Duodenal mucosa (tissue), 2 donors: ENCODE measurements at regions not wholly inside any gene's neighbourhood (a gene's known extent, or its start where the extent isn't known, plus 50 kb on each side); places are given as distances from the start of the nearest gene placed in this dataset.

ENCODE experiments used
- H3K27ac ChIP-seq: one replicate; pipeline ENCODE4 v1.7.0; 2013; ENCODE audit warnings: low read depth, low read length
- H3K27me3 ChIP-seq, 2 donors: one replicate each; pipeline ENCODE4 v1.7.0; 2013; ENCODE audit warnings: low read length in 2 of 2, control low read depth in 1 of 2; ENCODE audit not compliant: insufficient read depth in 2 of 2, control insufficient read depth in 1 of 2
- H3K36me3 ChIP-seq, 2 donors: one replicate each; pipeline ENCODE4 v1.7.0; 2013; ENCODE audit warnings: low read length in 2 of 2, control low read depth in 1 of 2; ENCODE audit not compliant: insufficient read depth in 2 of 2, control insufficient read depth in 1 of 2
- H3K4me1 ChIP-seq, 2 donors: one replicate each; pipeline ENCODE4 v1.7.0; 2013; ENCODE audit warnings: low read length in 2 of 2, control low read depth in 1 of 2; ENCODE audit not compliant: insufficient read depth in 2 of 2, control insufficient read depth in 1 of 2
- H3K4me3 ChIP-seq, 2 donors: one replicate each; pipeline ENCODE4 v1.7.0; 2013; ENCODE audit warnings: low read length in 2 of 2, low read depth in 1 of 2
- H3K9ac ChIP-seq, 2 donors: one replicate each; pipeline ENCODE4 v1.7.0; 2013; ENCODE audit warnings: low read length in 2 of 2, low read depth in 1 of 2
- H3K9me3 ChIP-seq, 2 donors: one replicate each; pipeline ENCODE4 v1.7.0; 2013; ENCODE audit warnings: low read length in 2 of 2, control low read depth in 1 of 2; ENCODE audit not compliant: control insufficient read depth in 1 of 2

DNA sequence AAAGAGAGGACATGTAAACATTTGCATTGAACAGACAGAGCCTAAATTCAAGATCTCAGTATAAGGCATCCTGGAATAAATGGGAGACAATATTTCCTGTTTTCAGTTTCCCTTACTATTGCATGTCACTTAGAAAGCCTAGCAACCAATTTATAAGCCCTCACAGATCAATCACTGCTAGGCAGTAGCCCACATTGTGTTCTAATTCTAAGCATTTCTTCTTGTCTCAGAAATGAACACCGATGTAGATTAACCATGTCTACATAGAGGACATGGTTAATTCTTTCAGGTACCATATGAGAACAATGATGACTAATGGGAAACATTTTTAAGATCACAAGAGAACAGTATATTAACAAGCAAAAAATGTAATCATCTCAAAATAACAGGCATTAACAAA is 79.6 kb upstream of the HMHB1 start:
- Histone ChIP-seq H3K27ac (no peak overlapping the region), H3K36me3 (no peaks in the 10 kb centered on the region), H3K9ac (no peak overlapping the region), H3K9me3 (no peaks in the 10 kb centered on the region), H3K4me1 (no peaks in the 10 kb centered on the region), H3K4me3 (no peak overlapping the region), H3K27me3 (no peaks in the 10 kb centered on the region)

DNA sequence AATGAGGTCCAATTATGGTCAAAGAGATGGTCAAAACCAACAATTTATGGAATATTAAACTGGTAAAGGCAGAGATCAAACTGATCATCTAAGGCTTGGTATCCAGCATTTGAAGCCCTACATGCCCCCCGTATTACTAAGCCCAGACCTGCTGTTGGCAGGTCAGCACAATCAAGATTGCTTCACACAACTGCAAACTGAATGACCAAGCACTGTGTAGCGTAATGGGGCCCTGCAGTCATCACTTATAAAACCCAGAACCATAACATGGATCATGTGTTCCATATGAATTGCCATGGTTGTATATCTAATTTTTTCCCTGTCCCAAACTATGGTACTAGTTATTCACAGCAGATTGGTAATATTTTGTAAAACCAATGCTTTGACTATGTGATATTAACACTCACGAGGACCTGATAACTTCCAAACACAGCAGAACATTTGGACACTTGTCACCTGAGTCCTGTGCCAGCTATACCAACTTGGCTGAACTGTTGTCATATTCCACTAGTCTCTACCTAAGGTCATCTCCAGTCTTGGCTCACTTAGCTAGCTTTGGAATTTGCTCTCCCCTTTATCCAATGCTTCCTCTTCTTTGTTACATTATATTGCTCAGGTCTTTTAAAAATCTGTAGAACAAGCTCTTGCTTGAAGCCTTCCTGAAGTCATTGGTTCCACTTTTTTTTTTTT is 81.7 kb upstream of the HMHB1 start:
- no peak overlapping the region for H3K9ac ChIP-seq
- no peaks in the 10 kb centered on the region for H3K27me3 ChIP-seq
- H3K36me3 ChIP-seq, result no peaks in the 10 kb centered on the region
- no peaks in the 10 kb centered on the region for H3K4me1 ChIP-seq
- no peaks in the 10 kb centered on the region for H3K9me3 ChIP-seq
- no peak overlapping the region for H3K27ac ChIP-seq
- no peak overlapping the region for H3K4me3 ChIP-seq

DNA sequence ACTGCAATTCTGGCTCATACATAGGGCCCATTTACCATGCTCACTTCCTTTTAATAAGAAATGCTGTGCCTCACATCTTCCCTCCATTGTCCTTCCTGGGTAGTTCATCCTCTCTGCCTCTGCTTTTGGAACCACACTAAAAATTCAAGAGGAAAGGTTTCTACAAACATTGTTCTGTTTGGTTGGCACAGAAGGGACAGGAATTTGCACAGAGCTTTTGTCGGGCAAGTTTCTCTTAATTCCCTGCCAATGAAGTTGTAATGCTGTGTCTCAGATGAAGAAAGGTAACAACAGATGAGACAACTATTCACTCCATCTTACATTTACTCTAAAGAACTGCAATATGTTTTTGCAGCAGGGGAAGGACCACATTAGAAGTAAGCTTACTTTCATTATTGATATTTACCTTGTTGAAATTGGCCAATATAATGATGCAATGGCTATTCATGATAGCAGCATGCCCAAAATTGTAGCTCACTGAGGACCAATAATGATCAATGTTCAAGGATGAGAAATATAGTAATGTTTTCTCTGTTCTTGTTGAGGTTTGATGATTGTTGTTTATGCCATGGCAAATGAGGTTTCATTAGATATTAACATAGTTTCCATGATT is 82.5 kb upstream of the HMHB1 start:
- Histone ChIP-seq H3K4me1 (no peaks in the 10 kb centered on the region), H3K27me3 (no peaks in the 10 kb centered on the region), H3K9ac (no peak overlapping the region), H3K36me3 (no peaks in the 10 kb centered on the region), H3K27ac (no peak overlapping the region), H3K9me3 (peaks cover 0 to 4% of the 10 kb centered on the region in 2 donors), H3K4me3 (no peak overlapping the region)

DNA sequence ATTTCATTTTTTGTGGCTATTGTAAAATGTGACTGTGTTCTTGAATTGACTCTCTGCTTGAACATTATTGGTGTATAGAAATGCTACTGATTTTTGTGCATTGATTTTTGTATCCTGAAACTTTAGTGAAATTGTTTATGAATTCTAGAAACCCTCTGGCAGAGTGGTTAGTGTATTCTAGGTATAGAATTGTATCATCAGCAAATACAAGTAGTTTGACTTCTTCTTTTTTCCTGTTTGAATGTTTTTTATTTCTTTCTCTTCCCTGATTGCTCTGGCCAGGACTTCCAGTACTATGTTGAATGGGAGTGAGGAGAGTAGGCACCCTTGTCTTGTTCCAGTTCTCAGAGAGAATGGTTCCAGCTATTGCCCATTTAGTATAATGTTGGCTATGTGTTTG is 88.8 kb upstream of the HMHB1 start:
- no peak overlapping the region for H3K9ac ChIP-seq
- H3K27ac ChIP-seq, result no peak overlapping the region
- H3K27me3 ChIP-seq, result no peaks in the 10 kb centered on the region
- no peaks in the 10 kb centered on the region for H3K4me1 ChIP-seq
- no peaks in the 10 kb centered on the region for H3K36me3 ChIP-seq
- no peak overlapping the region for H3K4me3 ChIP-seq
- peaks cover 0 to 5% of the 10 kb centered on the region in 2 donors for H3K9me3 ChIP-seq

DNA sequence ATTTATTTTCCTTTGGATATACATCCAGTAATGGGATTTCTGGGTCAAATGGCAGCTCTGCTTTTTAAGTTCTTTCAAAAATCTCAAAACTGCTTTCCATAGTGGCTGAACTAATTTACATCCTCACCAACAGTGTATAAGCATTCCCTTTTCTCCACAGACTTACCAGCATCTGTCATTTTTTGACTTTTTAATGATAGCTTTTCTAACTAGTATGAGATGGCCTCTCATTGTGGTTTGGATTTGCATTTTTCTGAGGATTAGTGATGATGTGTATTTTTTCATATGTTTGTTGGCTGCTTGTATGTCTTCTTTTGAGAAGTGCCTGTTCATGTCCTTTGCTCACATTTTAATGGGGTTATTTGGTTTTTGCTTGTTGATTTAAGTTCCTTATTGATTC is 90.0 kb upstream of the HMHB1 start:
- no peaks in the 10 kb centered on the region for H3K27me3 ChIP-seq
- no peak overlapping the region for H3K9ac ChIP-seq
- no peak overlapping the region for H3K4me3 ChIP-seq
- no peaks in the 10 kb centered on the region for H3K36me3 ChIP-seq
- H3K4me1 ChIP-seq, result no peaks in the 10 kb centered on the region
- peaks cover 0 to 5% of the 10 kb centered on the region in 2 donors for H3K9me3 ChIP-seq
- H3K27ac ChIP-seq, result no peak overlapping the region

DNA sequence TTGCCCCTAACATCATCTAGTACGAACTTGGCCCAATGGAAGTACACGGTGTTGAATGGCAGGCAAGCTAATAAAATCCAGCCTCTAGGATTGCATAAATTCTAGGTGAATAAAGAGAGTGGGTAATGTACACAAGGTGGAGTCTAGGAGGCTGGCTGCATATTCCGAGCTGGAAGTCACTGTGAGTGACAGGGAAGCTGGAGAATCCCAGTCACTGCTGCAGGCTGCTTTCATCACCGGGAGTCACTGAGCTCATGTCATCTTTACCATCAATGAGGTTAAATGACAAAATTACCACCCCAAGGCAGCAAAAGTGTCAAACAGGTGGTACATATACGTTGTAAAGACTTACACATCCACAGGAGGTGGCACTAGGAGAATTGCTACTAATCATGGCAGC is 91.3 kb upstream of the HMHB1 start:
- H3K27ac ChIP-seq, result no peak overlapping the region
- H3K27me3 ChIP-seq, result no peaks in the 10 kb centered on the region
- no peaks in the 10 kb centered on the region for H3K4me1 ChIP-seq
- H3K9ac ChIP-seq, result no peak overlapping the region
- no peak overlapping the region for H3K4me3 ChIP-seq
- H3K9me3 ChIP-seq, result peaks cover 0 to 5% of the 10 kb centered on the region in 2 donors
- no peaks in the 10 kb centered on the region for H3K36me3 ChIP-seq

DNA sequence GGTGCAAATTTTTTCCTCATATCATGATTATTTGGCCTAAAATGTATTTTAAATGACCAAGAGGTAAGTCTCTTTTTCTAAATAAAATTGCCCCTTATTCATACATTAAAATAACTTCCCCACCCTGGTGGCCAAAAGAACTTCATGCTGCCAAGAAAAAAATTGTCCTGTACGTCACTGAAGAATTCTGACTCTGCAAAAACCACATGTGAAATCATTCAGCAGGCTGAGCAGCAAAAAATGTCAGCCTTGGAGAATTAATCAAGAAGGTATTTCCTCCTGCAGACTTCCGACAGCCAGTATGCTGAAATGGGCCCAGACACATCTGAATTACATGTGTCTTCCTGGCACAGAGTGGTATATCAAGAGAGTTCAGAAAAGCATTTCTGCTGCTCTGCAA is 94.6 kb upstream of the HMHB1 start:
- Histone ChIP-seq H3K27me3 (no peaks in the 10 kb centered on the region), H3K9ac (no peak overlapping the region), H3K4me1 (no peaks in the 10 kb centered on the region), H3K36me3 (no peaks in the 10 kb centered on the region), H3K27ac (no peak overlapping the region), H3K9me3 (no peaks in the 10 kb centered on the region), H3K4me3 (no peak overlapping the region)

DNA sequence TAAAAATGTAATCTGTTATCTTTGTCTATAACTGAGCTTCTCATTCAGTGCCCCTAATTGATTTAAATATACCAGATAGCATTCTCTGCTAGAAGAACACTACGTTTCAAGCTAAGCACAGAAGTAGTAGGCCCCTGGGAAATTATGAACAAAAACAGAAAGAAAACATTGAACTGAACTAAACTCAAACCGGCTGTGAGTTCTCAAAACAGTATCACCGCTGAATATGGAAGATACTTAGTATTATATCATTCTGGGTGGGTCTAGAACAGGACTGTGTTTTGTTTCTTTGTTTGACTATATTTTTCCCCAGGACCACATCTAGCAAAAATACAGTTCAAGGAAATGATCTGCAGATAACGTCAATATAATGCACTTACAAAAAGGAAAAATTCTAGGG is 95.1 kb upstream of the HMHB1 start:
- no peaks in the 10 kb centered on the region for H3K36me3 ChIP-seq
- H3K9ac ChIP-seq, result no peak overlapping the region
- H3K4me3 ChIP-seq, result no peak overlapping the region
- H3K27me3 ChIP-seq, result no peaks in the 10 kb centered on the region
- H3K27ac ChIP-seq, result no peak overlapping the region
- no peaks in the 10 kb centered on the region for H3K9me3 ChIP-seq
- no peaks in the 10 kb centered on the region for H3K4me1 ChIP-seq

DNA sequence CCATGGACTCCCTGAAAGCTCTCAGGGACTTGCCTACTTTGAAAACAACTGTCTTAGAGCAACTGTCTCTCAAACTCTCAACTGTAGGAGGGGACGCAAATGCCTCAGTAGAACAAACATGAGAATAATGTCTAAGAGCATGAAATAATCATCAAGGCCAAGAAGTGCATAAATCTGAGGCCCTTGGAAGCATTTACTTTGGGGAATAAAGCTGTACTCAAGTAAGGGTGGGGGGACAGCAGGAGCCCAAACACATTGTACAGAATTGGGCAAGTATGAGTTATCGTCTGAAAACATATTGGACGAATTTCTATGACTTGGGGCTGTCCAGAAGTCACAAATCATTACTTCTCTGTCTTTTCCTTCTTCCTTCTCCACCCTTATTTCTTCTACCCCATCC is 96.3 kb upstream of the HMHB1 start:
- Histone ChIP-seq H3K36me3 (no peaks in the 10 kb centered on the region), H3K27me3 (no peaks in the 10 kb centered on the region), H3K9me3 (no peaks in the 10 kb centered on the region), H3K4me1 (no peaks in the 10 kb centered on the region), H3K9ac (no peak overlapping the region), H3K27ac (no peak overlapping the region), H3K4me3 (no peak overlapping the region)

DNA sequence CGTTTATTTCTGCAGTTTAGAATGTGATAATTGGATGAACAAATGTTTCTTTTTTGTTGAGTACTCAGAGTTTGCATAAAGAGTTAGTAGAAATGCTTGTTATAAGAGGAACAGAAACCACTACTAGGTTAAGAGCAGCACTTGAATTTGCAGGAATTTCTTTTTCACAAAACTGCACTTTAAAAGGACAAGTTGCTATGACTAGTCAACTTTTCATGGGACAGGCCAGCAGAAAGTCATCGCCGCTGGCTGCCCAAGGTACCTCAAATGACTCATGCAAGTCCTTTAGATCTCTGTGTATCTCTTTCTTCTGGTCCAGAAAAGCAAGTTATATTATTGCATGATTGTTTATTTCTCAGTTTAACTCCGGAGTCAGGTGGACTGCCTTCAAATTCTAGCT is 97.3 kb upstream of the HMHB1 start:
- H3K36me3 ChIP-seq, result no peaks in the 10 kb centered on the region
- H3K4me1 ChIP-seq, result no peaks in the 10 kb centered on the region
- no peak overlapping the region for H3K9ac ChIP-seq
- H3K27me3 ChIP-seq, result no peaks in the 10 kb centered on the region
- no peak overlapping the region for H3K27ac ChIP-seq
- H3K4me3 ChIP-seq, result no peak overlapping the region
- no peaks in the 10 kb centered on the region for H3K9me3 ChIP-seq
